ENCODE measurements at regions not wholly inside any gene's neighbourhood (a gene's known extent, or its start where the extent isn't known, plus 50 kb on each side); places are given as distances from the start of the nearest gene placed in this dataset.

DNA sequence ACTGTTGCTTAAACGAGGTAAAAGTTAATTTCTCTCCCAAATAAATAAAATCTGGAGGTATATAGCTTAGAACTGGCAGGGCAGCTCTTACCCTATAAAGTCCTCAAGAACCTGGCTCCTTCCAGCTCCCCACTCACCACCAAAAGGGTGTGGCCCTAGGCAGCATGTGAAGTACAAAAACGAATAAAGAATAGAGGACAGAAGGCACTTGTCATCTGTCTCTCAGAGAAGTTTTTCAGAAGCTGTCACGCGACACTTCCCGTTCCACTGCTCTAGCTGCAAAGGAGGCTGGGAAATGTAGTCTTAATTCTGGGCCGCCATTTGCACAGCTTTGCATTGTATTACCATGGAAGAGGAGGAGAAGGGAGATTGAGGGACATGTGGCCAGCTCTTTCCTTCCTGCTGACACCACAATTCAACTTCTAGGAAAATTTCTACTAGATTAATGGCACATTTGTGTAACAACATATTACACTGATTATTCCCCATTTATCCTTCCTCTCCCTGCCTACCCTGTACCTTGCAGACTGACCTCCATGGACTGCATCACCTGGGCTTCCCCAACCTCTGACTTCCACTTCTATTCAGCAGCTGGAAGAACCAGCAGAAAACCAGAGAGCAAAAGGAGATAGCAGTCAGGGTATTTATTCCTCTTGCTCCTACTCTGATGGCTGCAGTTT is 62.2 kb downstream of the CCDC71L start:
- CTCF ChIA-PET: interaction anchor here (2.1 kb wide), 1 partner anchor 56 kb away, joined by 5 read pairs; no protein-coding TSS in a partner anchor
- no peaks in the 10 kb centered on the region for H3K9me3 ChIP-seq (ENCODE audit: control insufficient read depth, insufficient read depth, low read depth, low read length)
- no peaks in the 10 kb centered on the region for H3K4me1 ChIP-seq (ENCODE audit: control insufficient read depth, insufficient read depth, low read length)
- no peaks in the 10 kb centered on the region for H3K36me3 ChIP-seq (ENCODE audit: control insufficient read depth in 2 of 2, insufficient read depth in 1 of 2, low read length in 2 of 2)
- H3K4me3 ChIP-seq (ENCODE audit: low read depth, low read length): no peak overlapping the region
- POLR2A ChIA-PET: interaction anchor here (0.7 to 0.8 kb wide), 3 partner anchors 14 to 80 kb away, joined by 3 read pairs; no protein-coding TSS in a partner anchor
- no peak overlapping the region for H3K27ac ChIP-seq (ENCODE audit: extremely low read depth, low read depth, low read length)
- no peak for TF ChIP-seq ZNF555 (tag by site-specific recombination; conservative IDR thresholded peaks at IDR 0.05)
- TF ChIP-seq ZNF266 (tag by site-specific recombination; IDR thresholded peaks at IDR 0.05; ENCODE audit: low read depth): no peak
- TF ChIP-seq ZNF76 (tag by site-specific recombination; IDR thresholded peaks at IDR 0.05; ENCODE audit: borderline replicate concordance, low read depth): peak; percentile 66; the same call in 1 of the 2 replicates
- TF ChIP-seq ZNF24 (tag by site-specific recombination; IDR thresholded peaks at IDR 0.05): no peak
- TF ChIP-seq ZNF366 (tag by site-specific recombination; conservative IDR thresholded peaks at IDR 0.05): 0 out of 2 replicates have a peak, but pooled peaks have one; percentile 45
- peak; percentile 64 for TF ChIP-seq ZNF335 (tag by site-specific recombination; conservative IDR thresholded peaks at IDR 0.05)
- no peak for TF ChIP-seq ZNF121 (tag by site-specific recombination; IDR thresholded peaks at IDR 0.05)
- no peak for TF ChIP-seq EGR2 (tag by site-specific recombination; IDR thresholded peaks at IDR 0.05; ENCODE audit: low read depth)
- TF ChIP-seq REPIN1 (tag by site-specific recombination; IDR thresholded peaks at IDR 0.05; ENCODE audit: low read depth): no peak
- no peak for TF ChIP-seq ZNF610 (tag by site-specific recombination; IDR thresholded peaks at IDR 0.05; ENCODE audit: borderline replicate concordance)
- no peak for TF ChIP-seq ZNF148 (tag by site-specific recombination; IDR thresholded peaks at IDR 0.05; ENCODE audit: borderline replicate concordance)
- no peak for TF ChIP-seq ZNF747 (tag by site-specific recombination; IDR thresholded peaks at IDR 0.05)
- TF ChIP-seq YY2 (tag by site-specific recombination; IDR thresholded peaks at IDR 0.05): peak; percentile 79
- TF ChIP-seq, protein P1, sequence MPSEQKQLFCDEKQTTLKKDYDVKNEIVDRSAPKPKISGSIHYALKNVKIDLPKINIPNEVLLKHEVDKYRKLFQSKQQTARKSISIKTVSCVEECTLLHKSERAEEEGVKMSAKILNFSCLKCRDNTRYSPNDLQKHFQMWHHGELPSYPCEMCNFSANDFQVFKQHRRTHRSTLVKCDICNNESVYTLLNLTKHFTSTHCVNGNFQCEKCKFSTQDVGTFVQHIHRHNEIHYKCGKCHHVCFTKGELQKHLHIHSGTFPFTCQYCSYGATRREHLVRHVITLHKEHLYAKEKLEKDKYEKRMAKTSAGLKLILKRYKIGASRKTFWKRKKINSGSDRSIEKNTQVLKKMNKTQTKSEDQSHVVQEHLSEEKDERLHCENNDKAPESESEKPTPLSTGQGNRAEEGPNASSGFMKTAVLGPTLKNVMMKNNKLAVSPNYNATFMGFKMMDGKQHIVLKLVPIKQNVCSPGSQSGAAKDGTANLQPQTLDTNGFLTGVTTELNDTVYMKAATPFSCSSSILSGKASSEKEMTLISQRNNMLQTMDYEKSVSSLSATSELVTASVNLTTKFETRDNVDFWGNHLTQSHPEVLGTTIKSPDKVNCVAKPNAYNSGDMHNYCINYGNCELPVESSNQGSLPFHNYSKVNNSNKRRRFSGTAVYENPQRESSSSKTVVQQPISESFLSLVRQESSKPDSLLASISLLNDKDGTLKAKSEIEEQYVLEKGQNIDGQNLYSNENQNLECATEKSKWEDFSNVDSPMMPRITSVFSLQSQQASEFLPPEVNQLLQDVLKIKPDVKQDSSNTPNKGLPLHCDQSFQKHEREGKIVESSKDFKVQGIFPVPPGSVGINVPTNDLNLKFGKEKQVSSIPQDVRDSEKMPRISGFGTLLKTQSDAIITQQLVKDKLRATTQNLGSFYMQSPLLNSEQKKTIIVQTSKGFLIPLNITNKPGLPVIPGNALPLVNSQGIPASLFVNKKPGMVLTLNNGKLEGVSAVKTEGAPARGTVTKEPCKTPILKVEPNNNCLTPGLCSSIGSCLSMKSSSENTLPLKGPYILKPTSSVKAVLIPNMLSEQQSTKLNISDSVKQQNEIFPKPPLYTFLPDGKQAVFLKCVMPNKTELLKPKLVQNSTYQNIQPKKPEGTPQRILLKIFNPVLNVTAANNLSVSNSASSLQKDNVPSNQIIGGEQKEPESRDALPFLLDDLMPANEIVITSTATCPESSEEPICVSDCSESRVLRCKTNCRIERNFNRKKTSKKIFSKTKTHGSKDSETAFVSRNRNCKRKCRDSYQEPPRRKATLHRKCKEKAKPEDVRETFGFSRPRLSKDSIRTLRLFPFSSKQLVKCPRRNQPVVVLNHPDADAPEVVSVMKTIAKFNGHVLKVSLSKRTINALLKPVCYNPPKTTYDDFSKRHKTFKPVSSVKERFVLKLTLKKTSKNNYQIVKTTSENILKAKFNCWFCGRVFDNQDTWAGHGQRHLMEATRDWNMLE (tag by site-specific recombination; conservative IDR thresholded peaks at IDR 0.05; ENCODE audit: low read depth): peak; percentile 56; the same call in 1 of the 2 replicates
- TF ChIP-seq ZNF280C (tag by site-specific recombination; IDR thresholded peaks at IDR 0.05): no peak
- no peak for TF ChIP-seq ZFP41 (tag by site-specific recombination; IDR thresholded peaks at IDR 0.05; ENCODE audit: borderline replicate concordance)
- 0 out of 2 replicates have a peak, but pooled peaks have one; percentile 16 for TF ChIP-seq SCRT2 (tag by site-specific recombination; IDR thresholded peaks at IDR 0.05)
- no peak for TF ChIP-seq ZBTB1 (tag by site-specific recombination; IDR thresholded peaks at IDR 0.05)
- TF ChIP-seq MEIS1 (CRISPR knock-in tag; IDR thresholded peaks at IDR 0.05; ENCODE audit: borderline replicate concordance): peak; percentile 95
- TF ChIP-seq, protein P2, sequence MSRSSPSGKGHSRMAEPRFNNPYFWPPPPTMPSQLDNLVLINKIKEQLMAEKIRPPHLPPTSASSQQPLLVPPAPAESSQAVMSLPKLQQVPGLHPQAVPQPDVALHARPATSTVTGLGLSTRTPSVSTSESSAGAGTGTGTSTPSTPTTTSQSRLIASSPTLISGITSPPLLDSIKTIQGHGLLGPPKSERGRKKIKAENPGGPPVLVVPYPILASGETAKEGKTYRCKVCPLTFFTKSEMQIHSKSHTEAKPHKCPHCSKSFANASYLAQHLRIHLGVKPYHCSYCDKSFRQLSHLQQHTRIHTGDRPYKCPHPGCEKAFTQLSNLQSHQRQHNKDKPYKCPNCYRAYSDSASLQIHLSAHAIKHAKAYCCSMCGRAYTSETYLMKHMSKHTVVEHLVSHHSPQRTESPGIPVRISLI (tag by site-specific recombination; IDR thresholded peaks at IDR 0.05): peak; percentile 92
- peak; percentile 34; the same call in 1 of the 2 replicates for TF ChIP-seq ZBTB17 (tag by site-specific recombination; IDR thresholded peaks at IDR 0.05)
- no peak for TF ChIP-seq ZNF530 (tag by site-specific recombination; IDR thresholded peaks at IDR 0.05; ENCODE audit: low read depth)
- TF ChIP-seq ZNF248 (tag by site-specific recombination; IDR thresholded peaks at IDR 0.05): no peak
- no peak for TF ChIP-seq ZBTB21 (tag by site-specific recombination; IDR thresholded peaks at IDR 0.05)
- no peak for TF ChIP-seq ZBTB26 (tag by site-specific recombination; optimal IDR thresholded peaks at IDR 0.05)
- TF ChIP-seq ZNF658 (tag by site-specific recombination; IDR thresholded peaks at IDR 0.05): no peak
